Mesenchymal stem cell (in vitro differentiated cells and primary cell): ENCODE measurements at regions not wholly inside any gene's neighbourhood (a gene's known extent, or its start where the extent isn't known, plus 50 kb on each side); places are given as distances from the start of the nearest gene placed in this dataset.
A peak's percentile ranks its signal among the peaks of the same experiment; 100 is the strongest.

Source experiments
- DNase-seq: peaks from one replicate; pipeline ENCODE4 v3.0.0-alpha.2; 2013
- H2AFZ ChIP-seq: one replicate; pipeline ENCODE4 v1.6.1; 2013; ENCODE audit warnings: low read depth, mild to moderate bottlenecking, control low read depth, inconsistent platforms, low read length, moderate library complexity
- H2AK5ac ChIP-seq: 2 replicates; pipeline ENCODE4 v1.6.1; 2013; ENCODE audit warnings: low read length, moderate library complexity, mild to moderate bottlenecking, inconsistent platforms; ENCODE audit not compliant: severe bottlenecking
- H2BK120ac ChIP-seq: one replicate; pipeline ENCODE4 v1.6.1; 2013; ENCODE audit warnings: low read depth, mild to moderate bottlenecking, inconsistent platforms, low read length, moderate library complexity
- H2BK12ac ChIP-seq, 2 experiments: one replicate each; pipeline ENCODE4 v1.6.1; 2013; ENCODE audit warnings: inconsistent platforms in 2 of 2, low read length in 2 of 2, mild to moderate bottlenecking in 2 of 2, moderate library complexity in 2 of 2, control low read depth in 1 of 2
- H2BK15ac ChIP-seq: one replicate; pipeline ENCODE4 v1.6.1; 2013; ENCODE audit warnings: mild to moderate bottlenecking, low read depth, inconsistent platforms; ENCODE audit not compliant: poor library complexity, severe bottlenecking
- H2BK5ac ChIP-seq: 2 replicates; pipeline ENCODE4 v1.6.1; 2013; ENCODE audit warnings: low read depth, mild to moderate bottlenecking, low read length, control low read depth, inconsistent platforms; ENCODE audit not compliant: poor library complexity, severe bottlenecking
- H3K14ac ChIP-seq, 2 experiments: one replicate each; pipeline ENCODE4 v1.6.1; 2013; ENCODE audit warnings: inconsistent platforms in 2 of 2, low read length in 2 of 2, control low read depth in 1 of 2, mild to moderate bottlenecking in 1 of 2, moderate library complexity in 1 of 2
- H3K18ac ChIP-seq, 2 experiments: one replicate each; pipeline ENCODE4 v1.6.1; 2013; ENCODE audit warnings: inconsistent platforms in 2 of 2, low read length in 2 of 2, control low read depth in 1 of 2, low read depth in 1 of 2, mild to moderate bottlenecking in 1 of 2
- H3K23ac ChIP-seq, 2 experiments: one replicate each; pipeline ENCODE4 v1.6.1; 2013; ENCODE audit warnings: inconsistent platforms in 2 of 2, low read length in 2 of 2, mild to moderate bottlenecking in 2 of 2, moderate library complexity in 2 of 2, control low read depth in 1 of 2
- H3K27ac ChIP-seq: 2 replicates; pipeline ENCODE4 v1.5.1; 2013; ENCODE audit warnings: mild to moderate bottlenecking, moderate library complexity, low read length, control low read depth, inconsistent platforms; ENCODE audit not compliant: poor library complexity, severe bottlenecking
- H3K27me3 ChIP-seq, 2 experiments: 2 replicates each; pipeline versions ENCODE4 v1.6.1 to v1.7.0; 2013; ENCODE audit warnings: low read length in 2 of 2, mild to moderate bottlenecking in 2 of 2, moderate library complexity in 2 of 2, control low read depth in 1 of 2, inconsistent platforms in 1 of 2; ENCODE audit not compliant: control insufficient read depth in 1 of 2, insufficient read depth in 1 of 2
- H3K36me3 ChIP-seq, 2 experiments: 2 replicates each; pipeline versions ENCODE4 v1.6.1 to v1.7.0; 2013; ENCODE audit warnings: low read length in 2 of 2, control low read depth in 1 of 2, inconsistent platforms in 1 of 2, low read depth in 1 of 2, mild to moderate bottlenecking in 1 of 2; ENCODE audit not compliant: insufficient read depth in 2 of 2, control insufficient read depth in 1 of 2
- H3K4ac ChIP-seq, 2 experiments: one replicate each; pipeline ENCODE4 v1.6.1; 2013; ENCODE audit warnings: inconsistent platforms in 2 of 2, low read length in 2 of 2, mild to moderate bottlenecking in 2 of 2, moderate library complexity in 2 of 2, control low read depth in 1 of 2, low read depth in 1 of 2
- H3K4me1 ChIP-seq: 2 replicates; pipeline ENCODE4 v1.6.1; 2013; ENCODE audit warnings: low read depth, low read length, control low read depth; ENCODE audit not compliant: control insufficient read depth, insufficient read depth
- H3K4me2 ChIP-seq: 2 replicates; pipeline ENCODE4 v1.6.1; 2013; ENCODE audit warnings: low read length, mild to moderate bottlenecking, inconsistent platforms; ENCODE audit not compliant: poor library complexity, severe bottlenecking
- H3K4me3 ChIP-seq, 2 experiments: 2 replicates each; pipeline versions ENCODE4 v1.5.1 to v1.7.0; 2013; ENCODE audit warnings: low read length in 2 of 2, mild to moderate bottlenecking in 2 of 2, control low read depth in 1 of 2, low read depth in 1 of 2; ENCODE audit not compliant: insufficient read depth in 1 of 2
- H3K79me1 ChIP-seq: replicated peaks from 2 replicates; pipeline ENCODE4 v1.6.1; 2013; ENCODE audit warnings: mild to moderate bottlenecking, control low read depth, low read length, inconsistent platforms; ENCODE audit not compliant: poor library complexity, severe bottlenecking
- H3K9ac ChIP-seq: 2 replicates; pipeline ENCODE4 v1.7.0; 2013; ENCODE audit warnings: mild to moderate bottlenecking, low read length, moderate library complexity
- H3K9me3 ChIP-seq: 2 replicates; pipeline ENCODE4 v1.7.0; 2013; ENCODE audit warnings: mild to moderate bottlenecking, low read length; ENCODE audit not compliant: control insufficient read depth
- H4K8ac ChIP-seq: one replicate; pipeline ENCODE4 v1.6.1; 2013; ENCODE audit warnings: inconsistent platforms, mild to moderate bottlenecking, low read length, moderate library complexity
- H4K91ac ChIP-seq: one replicate; pipeline ENCODE4 v1.6.1; 2013; ENCODE audit warnings: mild to moderate bottlenecking, low read length, inconsistent platforms
- WGBS: methylation state at CpG from one replicate; pipeline ENCODE4 v1.1.7; 2013; ENCODE audit warnings: mixed read lengths; 5-methylcytosine and 5-hydroxymethylcytosine counted together

GRCh38 chr3:162353414-162353813 is 856.8 kb downstream of the OTOL1 start:
- Histone ChIP-seq H2BK120ac (no peak overlapping the region), H3K18ac (no peak overlapping the region), H2BK12ac (peak overlapping the region in 1 of 2 experiments; percentile 54), H3K23ac (no peak overlapping the region), H3K4me1 (no peaks in the 10 kb centered on the region), H3K14ac (no peak overlapping the region), H2AK5ac (no peak overlapping the region), H3K4me2 (no peak overlapping the region), H2BK15ac (no peak overlapping the region), H3K4ac (no peak overlapping the region), H3K36me3 (no peaks in the 10 kb centered on the region), H3K9me3 (no peaks in the 10 kb centered on the region), H4K8ac (no peak overlapping the region), H4K91ac (no peak overlapping the region), H3K27me3 (no peaks in the 10 kb centered on the region), H3K9ac (no peak overlapping the region), H3K4me3 (no peak overlapping the region), H2BK5ac (no peak overlapping the region), H3K79me1 (no peaks in the 10 kb centered on the region), H2AFZ (no peak overlapping the region), H3K27ac (no peak overlapping the region)
- no peak for DNase-seq
- WGBS, result 76% methylated on average over 2 of the region's 2 CpGs

- DNase-seq, result no peak
- no peak overlapping the region for H3K4ac ChIP-seq
Measured at GRCh38 chr3:162354356-162354755, 857.7 kb downstream of the OTOL1 start.

GRCh38 chr3:162365066-162365719 is 868.6 kb downstream of the OTOL1 start:
- Histone ChIP-seq H2AK5ac (no peak overlapping the region), H2BK5ac (no peak overlapping the region), H3K23ac (no peak overlapping the region), H3K9me3 (no peaks in the 10 kb centered on the region), H4K8ac (peak overlapping the region; percentile 27), H2BK15ac (no peak overlapping the region), H4K91ac (no peak overlapping the region), H3K18ac (no peak overlapping the region), H3K4ac (no peak overlapping the region), H2BK12ac (no peak overlapping the region), H2AFZ (no peak overlapping the region), H3K9ac (no peak overlapping the region), H3K79me1 (no peaks in the 10 kb centered on the region), H3K14ac (no peak overlapping the region), H3K4me3 (no peak overlapping the region), H3K27me3 (no peaks in the 10 kb centered on the region), H3K36me3 (no peaks in the 10 kb centered on the region), H3K27ac (no peak overlapping the region), H2BK120ac (no peak overlapping the region), H3K4me2 (no peak overlapping the region), H3K4me1 (no peaks in the 10 kb centered on the region)
- WGBS, result 100% methylated on average over 2 of the region's 4 CpGs
- no peak for DNase-seq

More at GRCh38 chr3:162354356-162354755, 857.7 kb downstream of the OTOL1 start:
- Histone ChIP-seq H3K27me3 (no peaks in the 10 kb centered on the region), H2BK5ac (no peak overlapping the region), H4K8ac (no peak overlapping the region), H3K23ac (no peak overlapping the region), H3K9ac (no peak overlapping the region), H2AK5ac (no peak overlapping the region), H3K79me1 (no peaks in the 10 kb centered on the region), H2BK12ac (no peak overlapping the region), H3K4me2 (no peak overlapping the region), H3K4me3 (no peak overlapping the region), H3K14ac (no peak overlapping the region), H3K9me3 (no peaks in the 10 kb centered on the region), H4K91ac (no peak overlapping the region), H2BK120ac (no peak overlapping the region), H3K18ac (no peak overlapping the region), H3K4me1 (no peaks in the 10 kb centered on the region), H2AFZ (no peak overlapping the region), H3K27ac (no peak overlapping the region), H3K36me3 (no peaks in the 10 kb centered on the region), H2BK15ac (no peak overlapping the region)
- WGBS, result no CpG with 5 or more reads among the region's 1 CpG

- Histone ChIP-seq H3K23ac (no peak overlapping the region), H3K9me3 (no peaks in the 10 kb centered on the region), H2BK12ac (no peak overlapping the region), H3K4me3 (no peak overlapping the region), H3K14ac (no peak overlapping the region), H4K8ac (no peak overlapping the region), H2AK5ac (no peak overlapping the region), H3K4ac (no peak overlapping the region), H3K27ac (no peak overlapping the region), H2BK120ac (no peak overlapping the region), H3K18ac (no peak overlapping the region), H3K27me3 (no peaks in the 10 kb centered on the region), H3K4me2 (no peak overlapping the region), H3K9ac (no peak overlapping the region), H2BK15ac (no peak overlapping the region), H3K4me1 (no peaks in the 10 kb centered on the region), H3K79me1 (no peaks in the 10 kb centered on the region), H2AFZ (no peak overlapping the region), H2BK5ac (no peak overlapping the region), H4K91ac (no peak overlapping the region), H3K36me3 (no peaks in the 10 kb centered on the region)
- DNase-seq, result peak; percentile 55
- WGBS, result 100% methylated on average over 2 of the region's 4 CpGs
Measured at GRCh38 chr3:162366166-162366766, 869.7 kb downstream of the OTOL1 start.
